Colonic mucosa (tissue), 4 donors: ENCODE measurements at regions not wholly inside any gene's neighbourhood (a gene's known extent, or its start where the extent isn't known, plus 50 kb on each side); places are given as distances from the start of the nearest gene placed in this dataset.

Source experiments
- DNase-seq: peaks from one replicate; pipeline ENCODE4 v3.0.0-alpha.2; 2020
- H3K27ac ChIP-seq: fragments of 200-600 bp; one replicate; pipeline ENCODE4 v1.8.0; 2021
- H3K27me3 ChIP-seq: fragments of 200-600 bp; one replicate; pipeline ENCODE4 v1.8.0; 2021
- H3K36me3 ChIP-seq: fragments of 200-600 bp; one replicate; pipeline ENCODE4 v1.8.0; 2021
- H3K4me1 ChIP-seq: fragments of 200-600 bp; one replicate; pipeline ENCODE4 v1.8.0; 2021; ENCODE audit warnings: mild to moderate bottlenecking
- H3K4me3 ChIP-seq: fragments of 200-600 bp; one replicate; pipeline ENCODE4 v1.8.0; 2021
- H3K9ac ChIP-seq, 2 donors: one replicate each; pipeline ENCODE4 v1.7.0; 2013; ENCODE audit warnings: control low read depth in 2 of 2, low read depth in 2 of 2, low read length in 2 of 2
- H3K9me3 ChIP-seq: fragments of 200-600 bp; one replicate; pipeline ENCODE4 v1.8.0; 2021
- intact Hi-C: fragments of 100-400 bp; cut with DNase I; formaldehyde crosslinking; loops from one replicate; pipeline ENCODE4 v1.14.1; 2022
- TF ChIP-seq, protein P1 (sequence below): fragments of 200-600 bp; IDR thresholded peaks from one replicate; pipeline ENCODE4 v1.8.0; 2022; ENCODE audit warnings: antibody characterized with exemption, mild to moderate bottlenecking
- donor health status: healthy.
- donor health status: DM: no; HTN: no; CAD: no.
- donor health status: DM: no; HTN: no; CAD: no.

DNA sequence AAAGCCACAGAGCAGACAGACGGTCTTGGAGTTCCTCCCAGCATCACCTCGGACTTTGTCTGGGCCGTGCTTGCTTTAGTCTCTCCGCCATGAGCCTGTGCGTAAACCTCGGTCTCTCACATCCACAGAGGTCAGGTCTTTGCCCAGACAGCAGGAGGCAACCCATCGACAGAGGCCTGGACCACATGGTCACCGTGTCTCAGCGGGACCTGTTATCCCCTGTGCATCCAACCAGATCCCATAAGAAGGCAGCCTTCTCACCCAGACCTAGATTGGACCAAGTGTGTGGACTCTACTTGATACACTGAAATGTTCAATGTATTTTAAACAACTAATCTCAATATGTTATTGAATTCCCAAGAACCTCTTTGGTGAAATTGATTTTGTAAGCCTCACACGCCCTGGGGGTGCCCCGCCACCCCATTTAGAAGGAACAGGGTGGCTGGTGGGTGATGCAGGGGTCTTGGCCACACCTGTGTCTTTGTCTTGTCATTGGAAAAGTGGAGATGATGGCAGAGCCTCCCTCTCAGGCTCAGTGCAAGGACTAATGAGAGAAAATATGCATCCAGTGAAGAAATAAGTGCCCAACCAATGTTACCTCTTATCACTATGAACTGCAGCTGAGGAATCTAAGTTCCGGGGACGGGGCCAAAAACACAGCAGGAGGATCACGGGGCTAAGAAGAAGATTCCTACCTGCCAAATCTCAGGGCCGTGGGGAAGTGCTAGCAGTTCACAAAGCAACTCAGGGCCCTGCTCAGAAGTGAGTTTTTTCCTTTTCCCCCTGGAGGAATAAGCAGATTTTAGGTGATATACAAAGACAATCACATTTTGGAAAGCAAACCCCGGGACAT is 101.6 kb upstream of the BACE2 start:
- TF ChIP-seq, protein P1, sequence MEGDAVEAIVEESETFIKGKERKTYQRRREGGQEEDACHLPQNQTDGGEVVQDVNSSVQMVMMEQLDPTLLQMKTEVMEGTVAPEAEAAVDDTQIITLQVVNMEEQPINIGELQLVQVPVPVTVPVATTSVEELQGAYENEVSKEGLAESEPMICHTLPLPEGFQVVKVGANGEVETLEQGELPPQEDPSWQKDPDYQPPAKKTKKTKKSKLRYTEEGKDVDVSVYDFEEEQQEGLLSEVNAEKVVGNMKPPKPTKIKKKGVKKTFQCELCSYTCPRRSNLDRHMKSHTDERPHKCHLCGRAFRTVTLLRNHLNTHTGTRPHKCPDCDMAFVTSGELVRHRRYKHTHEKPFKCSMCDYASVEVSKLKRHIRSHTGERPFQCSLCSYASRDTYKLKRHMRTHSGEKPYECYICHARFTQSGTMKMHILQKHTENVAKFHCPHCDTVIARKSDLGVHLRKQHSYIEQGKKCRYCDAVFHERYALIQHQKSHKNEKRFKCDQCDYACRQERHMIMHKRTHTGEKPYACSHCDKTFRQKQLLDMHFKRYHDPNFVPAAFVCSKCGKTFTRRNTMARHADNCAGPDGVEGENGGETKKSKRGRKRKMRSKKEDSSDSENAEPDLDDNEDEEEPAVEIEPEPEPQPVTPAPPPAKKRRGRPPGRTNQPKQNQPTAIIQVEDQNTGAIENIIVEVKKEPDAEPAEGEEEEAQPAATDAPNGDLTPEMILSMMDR: no peak

DNA sequence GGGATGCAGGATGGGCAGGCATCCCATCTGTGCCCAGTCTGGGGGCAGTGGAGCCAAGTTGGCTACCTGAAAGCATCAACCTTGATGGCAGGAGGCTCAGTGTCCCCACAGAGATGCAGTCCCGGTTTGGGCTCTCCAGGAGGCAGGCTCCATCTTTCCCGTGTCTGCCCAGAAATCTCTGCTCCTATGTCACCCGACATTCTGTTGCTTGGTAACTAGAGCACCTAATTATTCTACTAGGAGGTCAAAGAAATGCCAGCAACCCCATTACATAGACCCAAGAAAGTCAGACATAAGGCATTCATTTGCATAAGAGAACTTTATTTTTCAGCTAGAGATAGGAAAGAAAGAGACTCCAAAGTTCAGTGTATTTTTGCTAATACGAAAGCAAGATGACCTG is 100.3 kb upstream of the BACE2 start:
- DNase-seq: no peak
- TF ChIP-seq, protein P1: no peak
- Histone ChIP-seq H3K27ac (no peak overlapping the region), H3K4me3 (no peak overlapping the region), H3K36me3 (no peaks in the 10 kb centered on the region), H3K9me3 (no peaks in the 10 kb centered on the region), H3K4me1 (no peaks in the 10 kb centered on the region), H3K9ac (no peak overlapping the region), H3K27me3 (no peaks in the 10 kb centered on the region)
- intact Hi-C loops: loop anchor here (2.0 to 5.0 kb wide), 2 partner anchors 599 to 925 kb away; no protein-coding TSS in a partner anchor

More for the DNA sequence above, 101.6 kb upstream of the BACE2 start:
- no peak for DNase-seq
- Histone ChIP-seq H3K9me3 (no peaks in the 10 kb centered on the region), H3K9ac (no peak overlapping the region), H3K36me3 (no peaks in the 10 kb centered on the region), H3K4me3 (no peak overlapping the region), H3K27ac (no peak overlapping the region), H3K4me1 (no peaks in the 10 kb centered on the region), H3K27me3 (no peaks in the 10 kb centered on the region)
- intact Hi-C loops: loop anchor here (5.0 kb wide), 1 partner anchor 924 kb away; no protein-coding TSS in a partner anchor

DNA sequence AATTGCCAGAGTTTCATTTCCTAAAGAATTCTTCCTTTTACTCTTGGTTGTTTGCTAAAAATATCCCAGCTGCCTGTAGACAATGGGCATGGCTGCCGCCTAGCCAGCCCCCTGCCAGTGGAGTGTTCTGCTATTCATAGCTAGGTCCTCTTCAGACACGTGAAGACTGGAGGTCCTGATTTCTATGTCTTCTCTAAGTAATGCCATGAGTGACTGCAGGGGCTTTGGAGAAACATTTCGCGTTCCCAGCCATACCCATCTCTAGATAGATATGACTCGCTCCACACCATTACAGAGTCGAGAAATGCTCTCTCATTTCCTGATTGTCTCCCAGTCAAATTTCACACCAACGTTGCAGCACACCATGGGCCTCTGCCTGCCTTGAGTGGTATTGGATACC is 99.5 kb upstream of the BACE2 start:
- Histone ChIP-seq H3K4me3 (no peak overlapping the region), H3K9ac (no peak overlapping the region), H3K4me1 (no peaks in the 10 kb centered on the region), H3K9me3 (no peaks in the 10 kb centered on the region), H3K36me3 (no peaks in the 10 kb centered on the region), H3K27ac (no peak overlapping the region), H3K27me3 (no peaks in the 10 kb centered on the region)
- no peak for DNase-seq
- TF ChIP-seq, protein P1: no peak
- intact Hi-C loops: loop anchor here (2.0 to 5.0 kb wide), 2 partner anchors 600 to 926 kb away; no protein-coding TSS in a partner anchor

DNA sequence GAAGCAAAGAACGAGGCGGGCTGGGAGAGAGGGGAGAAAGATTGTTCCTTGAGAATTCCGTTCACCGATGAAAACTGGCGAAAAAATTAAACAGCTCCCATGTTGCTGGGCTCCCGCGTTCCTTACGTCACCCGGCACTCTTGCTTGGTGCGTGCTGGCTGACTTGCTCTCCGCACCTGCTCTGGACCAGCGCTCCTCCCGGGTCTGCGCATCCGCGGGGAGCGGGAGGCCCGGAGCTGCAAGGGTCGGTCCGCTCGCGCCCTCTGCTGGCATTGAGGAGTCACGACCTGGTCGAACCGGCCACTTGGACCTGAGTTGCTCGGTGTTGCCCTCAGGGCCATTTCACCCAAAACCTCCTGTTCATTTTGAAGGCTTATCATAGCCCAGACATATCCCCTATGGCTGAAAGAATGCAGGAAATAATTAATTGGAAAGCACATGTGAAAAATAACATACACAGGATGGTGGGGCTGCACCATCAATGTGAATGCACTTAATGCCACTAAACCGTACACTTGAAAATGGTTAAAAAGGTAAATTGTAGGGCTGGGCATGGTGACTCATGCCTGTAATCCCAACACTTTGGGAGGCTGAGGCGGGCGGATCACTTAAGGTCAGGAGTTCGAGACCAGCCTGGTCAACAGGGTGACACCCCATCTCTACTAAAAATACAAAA is 98.9 kb upstream of the BACE2 start:
- TF ChIP-seq, protein P1: peak; percentile 81
- intact Hi-C loops: loop anchor here (2.0 to 5.0 kb wide), 2 partner anchors 600 to 927 kb away; no protein-coding TSS in a partner anchor
- Histone ChIP-seq H3K9me3 (no peaks in the 10 kb centered on the region), H3K4me1 (no peaks in the 10 kb centered on the region), H3K27ac (no peak overlapping the region), H3K27me3 (no peaks in the 10 kb centered on the region), H3K9ac (no peak overlapping the region), H3K4me3 (no peak overlapping the region), H3K36me3 (no peaks in the 10 kb centered on the region)
- peak; percentile 72 for DNase-seq

DNA sequence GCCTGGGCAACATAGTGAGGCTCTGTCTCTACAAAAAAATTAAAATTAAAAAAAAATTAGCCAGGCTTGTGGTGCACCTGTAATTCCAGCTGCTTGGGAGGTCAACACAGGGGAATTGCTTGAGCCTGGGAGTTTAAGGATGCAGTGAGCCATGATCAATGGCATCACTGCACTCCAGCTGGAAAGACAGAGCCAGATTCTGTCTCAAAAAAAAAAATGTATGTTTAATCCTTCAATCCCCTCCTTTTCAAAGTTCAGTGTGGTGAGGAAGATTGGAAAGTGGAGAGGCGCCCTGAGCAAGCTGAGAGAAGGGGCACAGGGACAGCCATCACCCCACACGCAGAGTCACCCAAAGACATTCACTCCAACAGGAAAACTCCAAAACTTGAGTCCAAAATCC is 97.7 kb upstream of the BACE2 start:
- H3K27me3 ChIP-seq: no peaks in the 10 kb centered on the region
- no peaks in the 10 kb centered on the region for H3K36me3 ChIP-seq
- intact Hi-C loops: no loop called here
- TF ChIP-seq, protein P1: no peak
- no peaks in the 10 kb centered on the region for H3K4me1 ChIP-seq
- no peak overlapping the region for H3K9ac ChIP-seq
- H3K27ac ChIP-seq: no peak overlapping the region
- DNase-seq: no peak
- H3K9me3 ChIP-seq: no peaks in the 10 kb centered on the region
- H3K4me3 ChIP-seq: no peak overlapping the region
